HepG2 (cell line): ENCODE measurements at regions not wholly inside any gene's neighbourhood (a gene's known extent, or its start where the extent isn't known, plus 50 kb on each side); places are given as distances from the start of the nearest gene placed in this dataset.

Experiments used
- NFE2L2 ChIP-seq: fragments of 150-350 bp; IDR thresholded peaks from 2 replicates; pipeline ENCODE4 v1.6.1; 2014; ENCODE audit warnings: low read length
- POLR2A ChIP-seq, 2 experiments: IDR thresholded peaks; 2 replicates each; pipeline ENCODE4 v1.6.1; 2011; ENCODE audit warnings: low read depth in 2 of 2, low read length in 2 of 2, mild to moderate bottlenecking in 1 of 2, moderate library complexity in 1 of 2; ENCODE audit not compliant: insufficient read depth in 1 of 2
- RBFOX2 ChIP-seq: fragments of 200-400 bp; formaldehyde crosslinking; IDR thresholded peaks from 2 replicates; pipeline ENCODE4 v1.6.1; 2017; ENCODE audit warnings: low read depth, mild to moderate bottlenecking, low read length
- TF ChIP-seq, protein P1 (sequence below): IDR thresholded peaks from 2 replicates; pipeline ENCODE4 v1.6.1; 2012; ENCODE audit warnings: inconsistent platforms

DNA sequence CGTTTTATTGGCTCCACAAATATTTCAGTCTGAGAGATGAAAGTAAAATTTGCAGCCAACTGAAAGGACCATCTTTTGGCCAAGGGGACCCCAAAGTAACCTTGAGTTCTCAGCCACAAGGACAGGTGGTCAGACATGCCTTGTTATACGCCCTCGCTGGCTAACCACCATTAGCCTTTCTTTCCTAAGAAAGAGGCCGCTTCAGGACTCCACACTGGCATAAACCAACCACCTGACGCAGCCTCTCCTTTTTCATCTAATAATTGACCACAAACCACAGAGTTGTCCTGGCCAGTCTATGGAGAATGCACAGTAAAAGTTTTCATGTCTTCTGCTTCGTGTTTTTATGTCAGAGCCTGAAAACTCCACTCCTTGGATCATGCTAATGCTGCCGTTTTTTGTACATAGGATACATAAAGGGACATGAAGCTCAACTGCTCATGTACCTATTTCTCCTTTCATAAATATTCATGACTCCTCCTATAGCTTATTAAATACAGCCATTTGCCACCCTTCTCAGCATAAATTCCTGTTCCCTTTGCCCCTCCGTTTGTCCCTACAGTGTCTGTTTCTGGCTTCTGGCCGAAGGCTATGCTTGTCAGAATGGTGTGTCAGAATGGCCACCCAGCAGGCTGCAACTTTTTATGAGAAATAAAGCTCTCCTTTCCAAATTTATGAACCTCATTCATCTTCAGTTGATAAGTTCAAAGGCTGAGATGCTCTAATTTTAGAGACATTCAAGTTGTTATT lies 374.1 kb upstream of the RBMS3 start:
- TF ChIP-seq, protein P1, sequence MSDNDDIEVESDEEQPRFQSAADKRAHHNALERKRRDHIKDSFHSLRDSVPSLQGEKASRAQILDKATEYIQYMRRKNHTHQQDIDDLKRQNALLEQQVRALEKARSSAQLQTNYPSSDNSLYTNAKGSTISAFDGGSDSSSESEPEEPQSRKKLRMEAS, result no peak
- TF ChIP-seq POLR2A (IDR thresholded peaks at IDR 0.05; ENCODE audit: insufficient read depth in 1 of 2, low read depth in 2 of 2, low read length in 2 of 2), result no peak
- no peak for TF ChIP-seq RBFOX2
- no peak for TF ChIP-seq NFE2L2
